HCT116 (cell line): ENCODE measurements at regions not wholly inside any gene's neighbourhood (a gene's known extent, or its start where the extent isn't known, plus 50 kb on each side); places are given as distances from the start of the nearest gene placed in this dataset.

Experiments used
- CTCF ChIP-seq, 3 experiments: fragments of 200-600 bp in 1 of 3; sonication (generic) in 1 of 3; IDR thresholded peaks in 2 of 3; conservative IDR thresholded peaks in 1 of 3; 2 replicates each; pipeline ENCODE4 v1.5.1; 2012 to 2017; ENCODE audit warnings: low read depth in 2 of 3, low read length in 2 of 3, antibody characterized with exemption in 1 of 3, borderline replicate concordance in 1 of 3, control low read depth in 1 of 3, mild to moderate bottlenecking in 1 of 3, mixed read lengths in 1 of 3, mixed run types in 1 of 3, moderate library complexity in 1 of 3; ENCODE audit not compliant: insufficient read depth in 1 of 3
- MAX ChIP-seq: IDR thresholded peaks from 2 replicates; pipeline ENCODE4 v1.6.1; 2012

GRCh38 chrX:9340598-9341290 is 124.1 kb upstream of the TBL1X start:
- TF ChIP-seq MAX (no peak), CTCF (IDR thresholded peaks at IDR 0.05 in 2 of 3, conservative IDR thresholded peaks at IDR 0.05 in 1 of 3; ENCODE audit: borderline replicate concordance in 1 of 3, insufficient read depth in 1 of 3, low read depth in 2 of 3, low read length in 2 of 3) (no peak)
